ENCODE measurements at regions not wholly inside any gene's neighbourhood (a gene's known extent, or its start where the extent isn't known, plus 50 kb on each side); places are given as distances from the start of the nearest gene placed in this dataset.

DNA sequence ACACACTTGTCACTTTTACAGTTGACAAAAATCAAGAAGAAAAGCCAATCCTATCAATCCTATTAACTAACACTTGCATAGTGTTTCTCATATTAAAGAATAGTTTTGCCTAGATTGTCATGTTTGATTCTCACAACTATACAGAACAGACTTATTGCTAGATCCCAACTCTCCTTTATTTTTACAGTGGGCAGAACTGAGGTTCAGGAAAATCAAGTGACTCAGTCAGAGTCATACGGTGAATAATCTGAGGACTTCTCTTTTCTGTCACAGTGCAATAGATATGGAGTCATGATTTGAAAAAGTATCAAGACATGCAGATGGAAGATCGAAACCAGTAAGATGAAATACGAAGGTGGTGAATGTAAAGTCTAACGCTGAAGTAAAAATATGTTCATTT is 195.1 kb upstream of the CITED2 start:
- TF ChIP-seq CTCF (IDR thresholded peaks at IDR 0.05): no peak
- TF ChIP-seq POLR2A (IDR thresholded peaks at IDR 0.05): no peak

Data from Peyer's patch (tissue), 4 donors.